NT2/D1 (cell line): ENCODE measurements at regions not wholly inside any gene's neighbourhood (a gene's known extent, or its start where the extent isn't known, plus 50 kb on each side); places are given as distances from the start of the nearest gene placed in this dataset.

Experiments used
- SUZ12 ChIP-seq: IDR thresholded peaks from 2 replicates; pipeline ENCODE4 v1.6.1; 2011; ENCODE audit not compliant: insufficient read length, insufficient read depth; ENCODE audit errors: extremely low read depth
- YY1 ChIP-seq: IDR thresholded peaks from 2 replicates; pipeline ENCODE4 v1.6.1; 2011; ENCODE audit not compliant: insufficient read length, insufficient read depth

- no peak for TF ChIP-seq SUZ12
- TF ChIP-seq YY1, result no peak
These were observed 70.9 kb upstream of the PCGF5 start for GRCh38 chr10:91149550-91149949.
